ENCODE measurements at regions not wholly inside any gene's neighbourhood (a gene's known extent, or its start where the extent isn't known, plus 50 kb on each side); places are given as distances from the start of the nearest gene placed in this dataset.

GRCh38 chr4:159748834-159749444, 646.1 kb downstream of the RAPGEF2 start:
- TF ChIP-seq REST (IDR thresholded peaks at IDR 0.05; ENCODE audit: low read depth, low read length) (no peak), CTCF (IDR thresholded peaks at IDR 0.05 in 2 of 3, conservative IDR thresholded peaks at IDR 0.05 in 1 of 3; ENCODE audit: control insufficient read depth in 2 of 3, extremely low read depth in 1 of 3, insufficient read depth in 1 of 3, low read depth in 3 of 3, low read length in 3 of 3) (no peak), POLR2AphosphoS2 (IDR thresholded peaks at IDR 0.05; ENCODE audit: low read depth, low read length) (no peak), POLR2A (IDR thresholded peaks at IDR 0.05; ENCODE audit: low read depth, low read length) (no peak), HCFC1 (IDR thresholded peaks at IDR 0.05; ENCODE audit: low read length) (no peak), SP1 (IDR thresholded peaks at IDR 0.05; ENCODE audit: low read depth, low read length) (no peak), ZBTB40 (IDR thresholded peaks at IDR 0.05; ENCODE audit: borderline replicate concordance) (no peak), PBX3 (IDR thresholded peaks at IDR 0.05; ENCODE audit: insufficient replicate concordance, low read depth, low read length) (no peak)
